GM12875 (cell line): ENCODE measurements at regions not wholly inside any gene's neighbourhood (a gene's known extent, or its start where the extent isn't known, plus 50 kb on each side); places are given as distances from the start of the nearest gene placed in this dataset.

ENCODE experiments used
- H3K4me3 ChIP-seq: one replicate; pipeline ENCODE4 v1.5.1; 2011; ENCODE audit warnings: low read depth, low read length, control low read depth
- TF ChIP-seq, protein P1 (sequence below): IDR thresholded peaks from 2 replicates; pipeline ENCODE4 v1.5.1; 2011; ENCODE audit warnings: low read depth, mild to moderate bottlenecking, control low read depth, inconsistent platforms, low read length, moderate library complexity, borderline replicate concordance; ENCODE audit not compliant: insufficient read depth

GRCh38 chr1:178643349-178643748 lies 81.7 kb upstream of the RALGPS2 start:
- H3K4me3 ChIP-seq: no peak overlapping the region
- TF ChIP-seq, protein P1, sequence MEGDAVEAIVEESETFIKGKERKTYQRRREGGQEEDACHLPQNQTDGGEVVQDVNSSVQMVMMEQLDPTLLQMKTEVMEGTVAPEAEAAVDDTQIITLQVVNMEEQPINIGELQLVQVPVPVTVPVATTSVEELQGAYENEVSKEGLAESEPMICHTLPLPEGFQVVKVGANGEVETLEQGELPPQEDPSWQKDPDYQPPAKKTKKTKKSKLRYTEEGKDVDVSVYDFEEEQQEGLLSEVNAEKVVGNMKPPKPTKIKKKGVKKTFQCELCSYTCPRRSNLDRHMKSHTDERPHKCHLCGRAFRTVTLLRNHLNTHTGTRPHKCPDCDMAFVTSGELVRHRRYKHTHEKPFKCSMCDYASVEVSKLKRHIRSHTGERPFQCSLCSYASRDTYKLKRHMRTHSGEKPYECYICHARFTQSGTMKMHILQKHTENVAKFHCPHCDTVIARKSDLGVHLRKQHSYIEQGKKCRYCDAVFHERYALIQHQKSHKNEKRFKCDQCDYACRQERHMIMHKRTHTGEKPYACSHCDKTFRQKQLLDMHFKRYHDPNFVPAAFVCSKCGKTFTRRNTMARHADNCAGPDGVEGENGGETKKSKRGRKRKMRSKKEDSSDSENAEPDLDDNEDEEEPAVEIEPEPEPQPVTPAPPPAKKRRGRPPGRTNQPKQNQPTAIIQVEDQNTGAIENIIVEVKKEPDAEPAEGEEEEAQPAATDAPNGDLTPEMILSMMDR: no peak

DNA sequence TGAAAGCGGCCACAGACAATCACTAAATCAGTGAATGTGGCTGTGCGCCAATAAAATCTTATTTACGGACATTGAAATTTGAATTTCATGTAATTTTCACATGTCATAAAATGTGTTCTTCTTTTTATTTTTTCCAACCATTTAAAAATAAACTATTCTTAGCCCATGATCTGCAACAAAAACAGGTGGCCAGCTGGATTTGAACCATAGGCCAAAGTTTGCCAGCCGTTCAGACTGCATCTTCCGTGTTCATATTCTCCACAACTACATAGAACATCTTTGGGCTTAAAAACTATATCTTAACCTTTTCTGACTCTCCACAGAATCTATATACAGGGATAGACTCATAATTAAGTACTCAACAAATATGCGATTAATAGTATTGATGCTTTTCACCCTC lies 81.2 kb upstream of the RALGPS2 start:
- H3K4me3 ChIP-seq: no peak overlapping the region
- TF ChIP-seq, protein P1: no peak

DNA sequence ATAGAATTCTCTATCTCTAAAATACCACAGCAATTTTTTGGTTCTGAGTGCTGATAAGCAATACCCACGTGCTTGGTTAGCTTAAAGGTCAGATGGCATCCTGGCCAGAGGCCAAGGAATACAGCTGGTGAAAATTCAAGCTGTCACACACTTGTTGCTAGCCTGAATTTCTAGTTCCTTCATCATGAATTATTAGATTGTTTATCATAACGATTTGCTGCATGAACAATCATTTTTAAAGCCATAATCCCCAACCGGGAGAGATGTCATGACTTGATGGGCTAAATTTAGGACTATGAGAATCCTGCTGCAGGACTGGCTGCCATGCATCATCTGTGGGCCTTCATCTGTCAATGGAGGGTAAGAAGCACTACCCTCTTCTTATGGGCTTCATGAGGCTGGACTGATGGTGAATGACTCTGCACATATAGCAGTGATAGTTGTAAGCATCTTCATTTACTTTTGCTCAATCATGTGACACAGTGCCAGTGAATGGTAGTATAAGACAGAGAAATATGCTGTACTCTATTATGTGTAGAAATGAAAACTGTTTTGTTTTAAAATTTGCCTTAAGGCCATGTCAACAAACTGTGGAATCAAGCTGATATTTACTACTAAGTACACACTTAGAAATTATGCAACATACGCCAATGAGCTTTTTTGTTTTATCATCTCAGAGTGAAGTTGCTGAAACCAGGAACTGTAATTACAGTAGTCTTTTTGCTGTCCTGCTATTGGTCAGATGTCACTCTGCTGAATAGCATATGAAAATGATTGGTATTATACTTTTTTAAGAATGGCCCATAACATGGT lies 80.5 kb upstream of the RALGPS2 start:
- TF ChIP-seq, protein P1: no peak
- no peak overlapping the region for H3K4me3 ChIP-seq

GRCh38 chr1:178645157-178645807 lies 79.8 kb upstream of the RALGPS2 start:
- H3K4me3 ChIP-seq: no peak overlapping the region
- TF ChIP-seq, protein P1: no peak

DNA sequence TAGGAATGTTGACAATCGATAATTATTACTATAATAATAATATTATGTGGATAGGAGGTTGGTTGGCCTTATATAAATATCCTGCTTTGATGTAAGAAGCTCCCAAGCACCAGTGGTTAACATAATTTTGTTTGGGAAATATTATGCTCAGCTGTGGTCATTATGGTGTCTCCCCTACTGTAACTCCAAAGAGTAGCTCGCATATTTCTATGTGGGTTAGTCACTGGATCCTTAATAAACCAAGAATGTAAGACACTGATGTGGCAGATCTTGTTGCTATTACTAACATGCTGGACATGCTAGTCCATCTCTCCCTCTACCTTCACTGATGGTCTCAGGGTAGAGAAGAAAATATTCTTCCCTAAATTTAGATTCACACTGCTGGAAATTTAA lies 79.2 kb upstream of the RALGPS2 start:
- H3K4me3 ChIP-seq: no peak overlapping the region
- TF ChIP-seq, protein P1: no peak

DNA sequence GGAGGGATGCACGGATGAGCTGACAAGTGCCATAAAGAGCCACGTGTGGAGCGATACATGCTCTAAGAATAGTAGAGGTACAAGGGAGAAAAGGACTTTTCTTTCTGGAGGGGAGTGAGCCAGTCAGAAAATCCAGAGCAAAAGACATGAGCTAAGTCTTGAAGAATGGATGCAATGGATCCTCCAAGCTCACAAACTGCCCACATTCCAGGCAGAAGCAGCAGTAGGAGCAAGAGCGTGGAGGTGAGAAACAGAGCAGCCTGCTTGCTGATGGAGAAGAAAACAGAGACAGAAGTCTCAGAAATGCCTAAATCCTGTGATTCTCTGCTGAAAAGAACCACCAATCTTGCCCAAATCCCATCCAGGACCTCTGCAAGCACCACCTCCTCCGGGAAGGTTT lies 78.2 kb upstream of the RALGPS2 start:
- TF ChIP-seq, protein P1: no peak

GRCh38 chr1:178648151-178648550 lies 76.9 kb upstream of the RALGPS2 start:
- TF ChIP-seq, protein P1: no peak
- no peak overlapping the region for H3K4me3 ChIP-seq

More for the DNA sequence above, 78.2 kb upstream of the RALGPS2 start:
- no peak overlapping the region for H3K4me3 ChIP-seq
